ENCODE measurements at regions not wholly inside any gene's neighbourhood (a gene's known extent, or its start where the extent isn't known, plus 50 kb on each side); places are given as distances from the start of the nearest gene placed in this dataset.
"Not testable (repeated sequence)": the region's sequence is repeated elsewhere in the genome, so short reads cannot be mapped to it uniquely, and the experiment has no call there.

GRCh38 chr15:85196697-85197096 is 183.7 kb upstream of the AKAP13 start:
- H3K4me1 ChIP-seq (ENCODE audit: control insufficient read depth in 1 of 2, insufficient read depth in 1 of 2, low read depth in 1 of 2, low read length in 1 of 2); H3K36me3 ChIP-seq; H3K4me3 ChIP-seq (ENCODE audit: low read depth in 1 of 2, low read length in 1 of 2); H3K9me3 ChIP-seq; H3K27me3 ChIP-seq; H3K27ac ChIP-seq: not testable (repeated sequence)

- H3K36me3 ChIP-seq; H3K9me3 ChIP-seq; H3K4me3 ChIP-seq (ENCODE audit: low read depth in 1 of 2, low read length in 1 of 2); H3K4me1 ChIP-seq (ENCODE audit: control insufficient read depth in 1 of 2, insufficient read depth in 1 of 2, low read depth in 1 of 2, low read length in 1 of 2); H3K27ac ChIP-seq; H3K27me3 ChIP-seq: not testable (repeated sequence)
Measured at GRCh38 chr15:85197582-85197981, 182.8 kb upstream of the AKAP13 start.

- H3K27ac ChIP-seq; H3K27me3 ChIP-seq; H3K36me3 ChIP-seq; H3K9me3 ChIP-seq; H3K4me3 ChIP-seq (ENCODE audit: low read depth in 1 of 2, low read length in 1 of 2); H3K4me1 ChIP-seq (ENCODE audit: control insufficient read depth in 1 of 2, insufficient read depth in 1 of 2, low read depth in 1 of 2, low read length in 1 of 2): not testable (repeated sequence)
Measured at GRCh38 chr15:85198432-85198831, 182.0 kb upstream of the AKAP13 start.

GRCh38 chr15:85200215-85200614 is 180.2 kb upstream of the AKAP13 start:
- H3K4me3 ChIP-seq (ENCODE audit: low read depth in 1 of 2, low read length in 1 of 2); H3K9me3 ChIP-seq; H3K4me1 ChIP-seq (ENCODE audit: control insufficient read depth in 1 of 2, insufficient read depth in 1 of 2, low read depth in 1 of 2, low read length in 1 of 2); H3K27me3 ChIP-seq; H3K27ac ChIP-seq; H3K36me3 ChIP-seq: not testable (repeated sequence)

GRCh38 chr15:85201118-85201793 is 179.1 kb upstream of the AKAP13 start:
- not testable (repeated sequence) for H3K36me3 ChIP-seq; H3K27ac ChIP-seq; H3K27me3 ChIP-seq; H3K4me3 ChIP-seq (ENCODE audit: low read depth in 1 of 2, low read length in 1 of 2); H3K9me3 ChIP-seq; H3K4me1 ChIP-seq (ENCODE audit: control insufficient read depth in 1 of 2, insufficient read depth in 1 of 2, low read depth in 1 of 2, low read length in 1 of 2)

- H3K36me3 ChIP-seq; H3K27me3 ChIP-seq; H3K27ac ChIP-seq; H3K4me1 ChIP-seq (ENCODE audit: control insufficient read depth in 1 of 2, insufficient read depth in 1 of 2, low read depth in 1 of 2, low read length in 1 of 2); H3K9me3 ChIP-seq; H3K4me3 ChIP-seq (ENCODE audit: low read depth in 1 of 2, low read length in 1 of 2): not testable (repeated sequence)
Measured at GRCh38 chr15:85204481-85204880, 175.9 kb upstream of the AKAP13 start.

- not testable (repeated sequence) for H3K36me3 ChIP-seq; H3K4me1 ChIP-seq (ENCODE audit: control insufficient read depth in 1 of 2, insufficient read depth in 1 of 2, low read depth in 1 of 2, low read length in 1 of 2); H3K9me3 ChIP-seq; H3K27ac ChIP-seq
- H3K27me3 ChIP-seq: peaks cover 21% of the 10 kb centered on the region
- H3K4me3 ChIP-seq (ENCODE audit: low read depth in 1 of 2, low read length in 1 of 2): peak overlapping the region in 1 of 2 experiments; percentile 30
Measured at GRCh38 chr15:85233791-85234325, 146.5 kb upstream of the AKAP13 start.

- H3K27ac ChIP-seq; H3K4me1 ChIP-seq (ENCODE audit: control insufficient read depth in 1 of 2, insufficient read depth in 1 of 2, low read depth in 1 of 2, low read length in 1 of 2); H3K36me3 ChIP-seq; H3K9me3 ChIP-seq; H3K4me3 ChIP-seq (ENCODE audit: low read depth in 1 of 2, low read length in 1 of 2): not testable (repeated sequence)
- peaks cover 21% of the 10 kb centered on the region for H3K27me3 ChIP-seq
Measured at GRCh38 chr15:85234450-85235196, 145.8 kb upstream of the AKAP13 start.

- H3K4me3 ChIP-seq (ENCODE audit: low read depth in 1 of 2, low read length in 1 of 2); H3K4me1 ChIP-seq (ENCODE audit: control insufficient read depth in 1 of 2, insufficient read depth in 1 of 2, low read depth in 1 of 2, low read length in 1 of 2); H3K36me3 ChIP-seq; H3K9me3 ChIP-seq; H3K27me3 ChIP-seq; H3K27ac ChIP-seq: not testable (repeated sequence)
Measured at GRCh38 chr15:85244056-85244455, 136.3 kb upstream of the AKAP13 start.

GRCh38 chr15:85250938-85251542 is 129.4 kb upstream of the AKAP13 start:
- H3K9me3 ChIP-seq; H3K27ac ChIP-seq; H3K36me3 ChIP-seq; H3K4me1 ChIP-seq (ENCODE audit: control insufficient read depth in 1 of 2, insufficient read depth in 1 of 2, low read depth in 1 of 2, low read length in 1 of 2); H3K4me3 ChIP-seq (ENCODE audit: low read depth in 1 of 2, low read length in 1 of 2); H3K27me3 ChIP-seq: not testable (repeated sequence)

GRCh38 chr15:85253196-85253915 is 127.0 kb upstream of the AKAP13 start:
- not testable (repeated sequence) for H3K27ac ChIP-seq; H3K9me3 ChIP-seq; H3K36me3 ChIP-seq; H3K4me3 ChIP-seq (ENCODE audit: low read depth in 1 of 2, low read length in 1 of 2); H3K27me3 ChIP-seq; H3K4me1 ChIP-seq (ENCODE audit: control insufficient read depth in 1 of 2, insufficient read depth in 1 of 2, low read depth in 1 of 2, low read length in 1 of 2)

GRCh38 chr15:85254961-85255360 is 125.4 kb upstream of the AKAP13 start:
- H3K36me3 ChIP-seq; H3K9me3 ChIP-seq; H3K27me3 ChIP-seq; H3K4me3 ChIP-seq (ENCODE audit: low read depth in 1 of 2, low read length in 1 of 2); H3K27ac ChIP-seq; H3K4me1 ChIP-seq (ENCODE audit: control insufficient read depth in 1 of 2, insufficient read depth in 1 of 2, low read depth in 1 of 2, low read length in 1 of 2): not testable (repeated sequence)

GRCh38 chr15:85255502-85255901 is 124.9 kb upstream of the AKAP13 start:
- not testable (repeated sequence) for H3K36me3 ChIP-seq; H3K9me3 ChIP-seq; H3K27me3 ChIP-seq; H3K27ac ChIP-seq; H3K4me3 ChIP-seq (ENCODE audit: low read depth in 1 of 2, low read length in 1 of 2); H3K4me1 ChIP-seq (ENCODE audit: control insufficient read depth in 1 of 2, insufficient read depth in 1 of 2, low read depth in 1 of 2, low read length in 1 of 2)

Data from neutrophil (primary cell).